ENCODE measurements at regions not wholly inside any gene's neighbourhood (a gene's known extent, or its start where the extent isn't known, plus 50 kb on each side); places are given as distances from the start of the nearest gene placed in this dataset.

DNA sequence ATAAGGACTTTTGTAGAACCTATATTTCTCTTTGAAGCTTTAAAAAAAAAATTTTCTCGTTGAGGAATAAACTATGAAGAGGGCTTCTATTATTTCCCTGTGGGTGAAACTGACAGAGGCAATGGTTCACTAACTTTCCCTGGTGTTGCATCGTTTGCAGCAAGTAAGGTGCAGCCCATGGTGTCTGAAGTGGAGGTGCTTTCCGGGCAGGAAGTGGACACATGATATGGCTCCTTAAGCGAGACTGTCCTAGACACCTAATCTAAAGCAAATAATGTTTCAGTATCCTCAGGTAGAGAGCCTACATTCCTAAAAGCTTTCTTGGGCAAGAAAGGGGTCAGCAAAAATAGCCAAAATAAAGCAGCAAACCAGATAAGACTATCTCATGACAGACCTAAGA lies 437.6 kb upstream of the ARGLU1 start:
- TF ChIP-seq EP300 (IDR thresholded peaks at IDR 0.05) (no peak), CTCF (IDR thresholded peaks at IDR 0.05) (no peak), POLR2AphosphoS5 (IDR thresholded peaks at IDR 0.05) (no peak), POLR2A (IDR thresholded peaks at IDR 0.05) (no peak)
